ENCODE measurements at regions not wholly inside any gene's neighbourhood (a gene's known extent, or its start where the extent isn't known, plus 50 kb on each side); places are given as distances from the start of the nearest gene placed in this dataset.

GRCh38 chr1:87791931-87792740 is 463.5 kb downstream of the LMO4 start:
- DNase-seq: no peak

DNA sequence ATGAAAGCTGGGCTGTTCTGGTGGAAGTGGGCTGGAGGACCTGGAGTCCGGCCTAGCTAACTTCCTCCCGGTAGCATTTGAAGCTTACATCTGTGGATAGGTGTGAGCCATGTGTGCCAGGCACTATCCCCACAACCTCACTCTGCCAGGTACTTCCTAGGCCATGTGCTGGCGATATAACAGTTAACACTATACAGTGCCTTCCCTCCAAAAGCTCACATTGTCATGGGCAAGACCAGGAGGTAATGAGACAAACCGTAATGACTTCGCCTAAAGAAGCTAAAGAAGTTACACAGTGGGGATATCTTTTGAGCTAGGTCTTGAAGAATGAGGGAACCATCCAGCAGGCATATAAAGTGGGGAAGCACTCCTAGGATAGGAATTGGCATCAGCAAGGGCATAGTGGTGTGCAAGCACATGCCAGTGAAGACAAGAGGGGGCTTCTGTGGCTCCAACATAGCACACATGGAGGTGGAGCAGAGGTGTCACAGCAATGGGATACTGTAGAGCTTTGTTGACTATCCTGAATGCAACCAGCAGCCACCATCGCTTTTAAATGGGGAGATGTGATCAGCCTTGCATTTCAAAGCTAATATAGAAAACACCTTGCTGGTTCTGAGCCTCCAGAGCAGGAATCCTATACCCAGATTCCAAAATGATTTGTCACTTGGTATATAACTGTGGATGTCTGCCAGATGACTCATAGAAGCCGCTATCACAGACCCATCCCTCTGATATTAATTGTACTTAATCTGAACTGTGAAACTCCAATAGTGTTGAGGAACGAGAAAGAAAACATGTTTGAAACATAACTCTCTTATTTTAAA is 466.3 kb downstream of the LMO4 start:
- DNase-seq: no peak

DNA sequence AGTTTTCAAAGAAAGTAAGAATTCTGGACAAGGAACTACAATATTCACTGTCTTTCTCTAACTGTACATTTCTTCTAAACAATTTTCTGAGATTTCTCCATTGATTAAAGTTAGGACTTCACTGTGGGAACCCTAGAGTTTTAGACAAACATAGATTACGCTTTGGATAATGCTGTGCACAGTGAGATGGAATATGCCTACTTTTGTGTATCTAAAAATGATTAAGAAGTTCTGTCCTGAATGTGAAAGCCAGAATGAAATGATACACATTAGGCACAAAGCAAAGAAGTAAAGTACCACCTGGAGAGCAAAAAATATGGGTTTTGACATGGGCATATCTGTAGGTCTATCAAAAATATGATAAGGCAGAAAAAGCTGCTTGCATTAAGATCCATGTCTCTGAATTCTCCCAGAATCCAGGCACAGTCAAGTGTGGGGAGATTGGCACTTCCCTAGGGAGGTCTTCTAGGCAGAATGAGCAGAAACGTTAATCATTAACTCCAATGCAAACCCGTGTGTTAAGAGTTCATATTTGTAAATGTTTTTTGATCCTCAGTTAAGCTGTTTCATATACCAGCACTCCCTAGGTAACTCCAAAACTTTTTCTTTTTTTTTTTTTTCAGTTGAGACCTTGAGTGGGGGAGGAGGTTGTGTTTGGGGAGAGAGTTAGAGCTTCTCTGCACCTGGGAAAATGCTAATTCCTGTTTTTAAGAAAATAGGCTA is 467.1 kb downstream of the LMO4 start:
- no peak for DNase-seq

- DNase-seq: no peak
These were observed 467.8 kb downstream of the LMO4 start for GRCh38 chr1:87796471-87796901.

DNA sequence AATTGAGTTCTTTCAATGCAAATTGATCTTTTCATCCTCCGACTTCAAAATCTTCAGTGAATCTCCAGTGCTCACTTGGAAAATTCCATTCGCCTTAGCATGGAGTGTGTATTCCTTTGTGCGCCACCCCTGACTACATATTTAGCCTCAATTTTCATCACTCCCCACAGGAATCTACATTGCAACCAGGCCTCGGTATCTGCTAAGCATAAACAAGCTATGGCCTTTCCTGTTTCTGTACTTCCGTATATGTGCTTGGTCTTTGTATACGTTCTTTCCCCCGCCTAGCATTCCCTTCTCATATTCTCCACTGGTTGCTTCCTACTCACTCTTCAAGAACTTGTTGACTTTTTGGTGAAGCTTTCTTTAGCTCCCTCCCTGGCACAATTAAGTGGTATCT is 470.8 kb downstream of the LMO4 start:
- DNase-seq: no peak

GRCh38 chr1:87800006-87800405 is 471.3 kb downstream of the LMO4 start:
- DNase-seq: no peak

DNA sequence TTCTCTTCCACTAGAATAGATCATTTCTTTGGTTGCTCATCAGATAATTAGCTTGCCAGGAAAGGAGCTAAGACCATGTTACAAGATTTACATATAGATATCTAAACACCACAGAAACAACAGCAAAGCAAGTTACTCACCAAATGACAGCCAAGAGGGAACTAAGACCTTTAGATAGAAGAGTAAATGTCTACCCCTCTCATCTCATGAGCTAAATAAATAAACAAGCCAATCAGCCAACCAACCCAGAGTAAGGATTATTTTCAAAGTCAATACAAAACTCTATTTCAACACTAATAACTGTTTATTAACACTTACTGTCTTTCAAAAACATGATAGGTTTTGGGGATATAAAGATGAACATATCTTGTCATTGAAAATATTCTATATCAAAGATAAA is 474.7 kb downstream of the LMO4 start:
- no peak for DNase-seq

- no peak for DNase-seq
These were observed 475.4 kb downstream of the LMO4 start for GRCh38 chr1:87804128-87804527.

DNA sequence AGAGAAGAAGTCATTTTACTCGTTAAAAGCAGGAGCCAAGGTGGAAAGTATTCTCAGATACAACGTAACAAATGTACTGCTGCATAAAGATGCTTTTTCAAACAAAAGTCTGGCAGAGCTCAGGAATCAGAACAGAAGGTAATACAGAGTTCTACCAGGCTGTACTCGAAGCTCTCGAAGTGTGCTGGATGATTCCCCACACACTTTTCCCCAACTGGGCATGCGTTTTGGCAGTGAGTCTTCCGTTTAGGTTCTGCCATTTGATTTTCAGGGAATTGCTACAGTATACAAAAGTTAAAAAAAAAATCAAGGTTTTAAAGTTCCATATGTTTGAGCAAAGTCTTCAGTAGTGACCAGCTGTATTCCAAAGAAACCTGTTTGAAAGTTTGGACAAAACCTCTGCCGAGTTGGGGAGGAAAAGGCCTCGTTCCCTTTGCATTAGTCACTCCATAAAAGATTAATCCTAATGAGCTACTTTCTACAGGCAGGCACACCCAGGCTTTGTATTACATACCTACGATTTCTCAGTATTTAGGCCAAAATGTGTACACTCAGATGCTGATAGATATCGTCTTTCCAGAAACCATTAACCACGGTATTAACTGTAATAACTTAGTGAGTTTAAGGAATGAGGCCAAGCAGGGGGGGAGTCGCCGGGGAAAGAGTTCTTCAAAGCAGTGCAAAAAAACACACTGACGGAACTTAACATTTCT is 477.1 kb downstream of the LMO4 start:
- DNase-seq: no peak

GRCh38 chr1:87806379-87807094 is 477.9 kb downstream of the LMO4 start:
- no peak for DNase-seq

GRCh38 chr1:87810166-87810565 is 481.5 kb downstream of the LMO4 start:
- no peak for DNase-seq

- no peak for DNase-seq
These were observed 484.3 kb downstream of the LMO4 start for GRCh38 chr1:87812871-87813577.

DNA sequence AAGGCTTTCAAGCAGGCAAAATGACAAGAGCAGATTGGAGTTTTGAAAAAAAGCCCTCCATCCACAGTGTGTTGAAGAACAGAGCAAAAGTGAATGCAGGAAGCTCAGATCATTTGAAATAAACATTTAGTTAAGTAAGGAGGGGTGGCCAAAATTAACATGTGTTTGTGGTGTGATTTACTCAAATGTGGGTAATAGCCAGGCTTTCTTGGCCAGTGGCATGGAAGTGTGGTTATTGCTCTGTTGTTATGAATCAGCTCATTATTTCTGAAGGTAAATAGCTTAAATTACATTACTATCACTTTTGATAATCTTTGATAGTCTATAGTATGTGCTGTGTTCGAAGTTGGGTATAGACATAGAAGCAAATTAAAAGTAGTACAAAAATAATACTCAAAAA is 485.9 kb downstream of the LMO4 start:
- DNase-seq: no peak

DNA sequence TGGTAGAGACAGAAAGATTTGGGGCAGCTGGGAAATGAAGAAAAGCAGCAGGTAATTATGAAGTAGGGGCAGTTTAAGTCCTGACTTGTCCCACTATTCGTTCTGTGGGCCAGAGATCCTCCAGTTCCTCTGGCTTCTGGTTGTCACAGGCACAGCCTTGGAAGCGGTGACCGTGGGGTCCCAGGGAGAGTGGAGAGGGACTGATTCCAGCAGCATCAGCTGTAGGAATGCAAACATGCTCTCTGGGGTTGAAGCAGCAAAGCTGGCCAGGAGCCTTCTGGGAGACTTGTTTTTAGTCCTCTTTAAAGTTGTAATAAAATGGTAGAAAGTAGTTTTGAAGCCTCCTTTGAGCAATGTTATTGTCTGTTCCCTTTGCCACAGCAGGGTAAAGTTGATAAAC is 488.0 kb downstream of the LMO4 start:
- DNase-seq: no peak

DNA sequence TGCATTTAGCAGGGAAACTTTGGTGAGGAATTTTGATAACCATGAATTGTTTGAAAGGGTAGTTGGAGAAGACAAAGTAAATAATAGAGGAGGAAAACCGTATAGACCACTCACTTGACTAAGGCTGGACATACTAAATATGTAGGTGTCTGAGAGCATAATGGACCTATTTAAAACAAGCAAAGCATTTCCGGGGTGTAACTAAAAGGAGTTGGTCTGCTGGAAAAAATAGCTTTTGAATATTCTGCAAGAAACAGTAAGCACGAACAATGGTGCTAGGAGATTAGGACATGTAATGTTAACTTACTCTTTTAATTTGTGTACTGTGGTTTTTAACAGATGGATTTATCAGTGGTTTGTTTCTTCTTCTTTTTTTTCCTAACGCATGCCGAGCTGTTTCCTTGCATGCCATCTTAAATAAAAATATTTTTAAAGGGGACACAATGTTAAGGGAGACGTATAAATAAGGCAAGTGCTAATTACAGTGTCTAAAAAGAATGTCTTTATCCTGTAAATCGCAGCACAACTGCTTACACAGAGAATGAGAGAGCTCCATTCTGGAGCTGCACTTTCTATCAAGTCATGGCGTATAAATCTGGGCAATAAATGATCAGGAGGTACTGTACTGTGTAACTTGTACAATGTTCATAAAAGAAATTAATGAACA is 492.1 kb downstream of the LMO4 start:
- no peak for DNase-seq

- no peak for DNase-seq
These were observed 492.6 kb downstream of the LMO4 start for GRCh38 chr1:87821335-87821697.

DNA sequence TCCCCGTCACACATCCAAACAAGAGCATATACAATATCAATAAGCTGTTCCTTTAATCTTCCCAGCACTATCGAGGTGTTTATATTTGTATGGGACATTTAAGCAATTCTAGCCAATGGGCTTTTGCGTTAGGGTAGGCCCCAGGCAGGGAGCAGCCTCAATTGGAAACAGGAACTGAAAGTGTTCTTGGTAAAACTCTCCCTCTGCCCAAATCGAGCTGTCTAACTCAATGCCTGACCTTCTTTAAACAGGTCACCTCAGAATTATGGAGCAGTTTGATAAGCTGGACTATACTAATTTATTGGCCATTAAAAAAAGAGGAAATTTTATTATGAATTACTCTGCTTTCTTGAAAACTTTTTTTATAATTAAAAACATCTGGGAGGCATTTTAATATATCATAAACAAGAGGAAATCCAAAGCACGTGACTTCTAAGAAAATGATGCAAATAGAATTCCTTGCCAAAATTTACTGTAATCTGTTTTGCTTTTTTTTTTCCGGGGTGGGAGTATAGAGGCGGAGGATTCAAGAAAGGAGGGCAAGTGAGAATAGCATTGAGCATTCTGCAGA is 498.1 kb downstream of the LMO4 start:
- DNase-seq: no peak

DNA sequence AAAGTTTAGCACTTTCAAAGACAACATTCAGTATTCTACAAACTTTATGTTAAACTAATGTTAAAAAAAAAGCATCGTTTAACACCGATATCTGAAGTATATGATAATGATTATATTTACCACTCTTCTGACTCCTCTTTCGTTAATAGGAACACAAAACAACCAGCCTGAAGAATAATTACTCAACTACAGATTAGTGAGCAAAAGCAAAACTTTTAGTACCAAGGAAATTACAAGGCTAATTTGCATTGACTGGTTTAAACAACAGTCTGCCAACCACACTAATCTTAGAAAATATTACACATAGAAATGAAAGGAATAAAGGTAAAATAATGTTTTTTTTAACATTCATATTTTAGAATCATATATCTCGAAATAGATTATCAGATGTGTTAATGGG is 500.7 kb downstream of the LMO4 start:
- DNase-seq: no peak

DNA sequence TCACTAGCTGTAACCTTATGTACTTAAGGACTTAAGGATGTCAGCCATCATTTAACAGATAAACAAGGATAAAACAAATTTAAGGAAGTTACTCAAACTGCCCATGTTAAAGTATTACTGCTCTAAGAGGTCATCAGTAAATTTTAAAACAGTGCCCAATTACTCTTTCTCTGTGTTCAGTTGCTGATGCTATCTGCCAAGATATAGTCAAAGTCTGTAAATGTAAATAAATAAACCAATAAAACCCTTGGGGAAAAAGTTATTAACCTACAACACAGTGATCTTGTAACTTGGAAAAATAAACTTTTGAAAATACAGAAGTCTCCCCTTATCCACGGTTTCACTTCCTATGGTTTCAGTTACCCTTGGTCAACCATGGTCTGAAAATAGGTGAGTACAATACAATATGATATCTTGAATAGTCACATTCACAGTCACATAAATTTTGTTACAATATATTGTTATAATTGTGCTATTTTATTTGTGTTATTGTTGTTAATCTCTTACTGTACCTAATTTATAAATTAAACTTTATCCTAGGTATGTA is 501.8 kb downstream of the LMO4 start:
- DNase-seq: no peak

DNA sequence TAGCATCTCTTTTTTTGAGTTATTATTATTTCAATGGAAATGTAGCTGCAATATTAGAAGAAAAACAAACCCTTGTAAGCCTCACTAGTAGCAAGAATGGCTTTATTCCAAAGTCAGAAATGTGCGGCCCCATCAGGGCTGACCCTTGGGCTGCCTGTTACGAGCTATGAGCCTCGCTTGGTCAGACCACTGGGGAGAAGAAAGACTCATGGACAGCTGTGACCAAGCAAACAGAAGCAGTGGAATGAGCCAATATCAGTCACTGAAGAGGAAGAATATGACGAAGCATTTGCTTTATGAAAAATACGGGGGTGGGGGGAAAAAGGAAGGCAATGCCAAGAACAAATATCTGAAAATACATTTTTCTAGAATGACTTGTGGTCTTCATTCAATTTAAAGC is 504.5 kb downstream of the LMO4 start:
- DNase-seq: no peak
